ENCODE measurements at regions not wholly inside any gene's neighbourhood (a gene's known extent, or its start where the extent isn't known, plus 50 kb on each side); places are given as distances from the start of the nearest gene placed in this dataset.
"Not testable (repeated sequence)": the region's sequence is repeated elsewhere in the genome, so short reads cannot be mapped to it uniquely, and the experiment has no call there.

DNA sequence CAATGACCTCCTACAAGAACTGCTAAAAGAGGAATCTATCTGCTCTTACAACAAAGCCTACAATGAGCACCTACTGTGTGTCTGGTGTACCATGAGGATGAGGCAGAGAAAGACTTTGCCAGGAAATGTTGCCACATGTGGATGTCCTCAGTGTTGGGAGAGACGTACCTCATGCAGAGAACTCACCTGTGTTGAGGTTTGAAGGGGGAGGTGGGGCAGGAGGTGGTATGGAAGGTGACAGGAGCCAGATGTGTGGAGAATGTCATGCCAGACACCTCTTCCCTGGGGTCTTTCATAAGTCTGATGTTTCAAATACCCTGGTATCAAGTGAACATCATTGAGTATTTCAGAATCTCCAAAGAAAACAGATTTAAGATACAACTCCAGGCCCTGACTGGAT, 220.1 kb upstream of the RNF32 start:
- no peak overlapping the region for H3K4me3 ChIP-seq
- H3K27ac ChIP-seq: no peak overlapping the region

DNA sequence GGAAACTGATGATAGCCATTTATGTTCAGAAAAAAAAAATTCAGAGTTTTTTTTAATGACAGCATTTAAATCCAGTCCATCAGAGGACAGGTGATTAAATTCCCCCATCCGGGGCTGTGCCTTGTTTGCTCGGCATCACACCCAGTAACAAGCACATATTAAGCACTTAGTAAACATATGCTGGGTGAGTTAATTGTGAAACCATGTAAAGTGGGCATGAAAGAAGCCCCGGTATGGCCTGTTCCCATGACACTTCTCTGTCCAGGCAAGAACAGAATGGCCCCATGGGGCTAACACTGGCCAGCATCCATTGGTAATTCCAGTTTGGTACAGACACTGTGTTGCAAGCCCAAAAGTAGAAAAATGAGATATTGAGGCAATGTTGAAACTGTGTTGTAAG, 220.8 kb upstream of the RNF32 start:
- no peak overlapping the region for H3K27ac ChIP-seq
- no peak overlapping the region for H3K4me3 ChIP-seq

DNA sequence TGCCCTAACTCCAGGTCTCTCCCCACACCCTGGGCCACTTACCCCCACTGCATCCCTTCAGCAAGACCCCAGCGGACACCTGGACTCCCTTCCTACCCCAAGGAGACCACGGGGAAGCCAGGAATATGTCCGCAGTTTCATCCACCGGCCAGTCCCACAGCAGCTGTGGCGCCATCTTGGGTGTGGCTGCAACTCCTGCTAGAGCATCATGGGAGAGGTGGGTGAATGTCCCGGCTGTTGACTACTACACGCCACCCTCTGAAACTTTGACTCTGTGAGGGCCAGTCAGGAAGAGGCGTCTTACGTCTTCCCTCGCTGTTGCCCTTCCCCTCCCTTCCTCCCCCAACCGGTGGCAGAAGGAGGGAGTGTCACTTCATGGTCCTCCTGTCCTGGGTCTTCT, 238.3 kb upstream of the RNF32 start:
- H3K4me3 ChIP-seq: no peak overlapping the region
- no peak overlapping the region for H3K27ac ChIP-seq

DNA sequence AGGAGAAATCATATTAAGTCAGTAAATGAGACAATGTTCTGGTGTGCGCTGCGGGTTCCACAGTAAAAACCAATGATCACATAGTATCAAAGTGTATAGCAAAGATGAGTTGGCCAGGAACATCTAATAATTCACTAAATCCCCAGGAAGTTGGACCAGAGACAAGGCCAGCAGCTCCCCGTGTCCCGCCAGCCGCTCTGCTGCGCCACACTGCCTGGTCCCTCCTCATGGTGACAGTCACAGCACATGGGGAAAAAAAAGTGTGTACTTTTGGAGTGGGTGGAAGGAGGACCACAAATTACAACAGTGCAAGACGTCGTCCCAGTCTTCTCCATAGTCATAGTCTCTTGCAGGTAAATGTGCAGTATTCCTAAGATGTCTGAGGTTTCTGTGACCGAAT, 239.0 kb upstream of the RNF32 start:
- H3K4me3 ChIP-seq: no peak overlapping the region
- H3K27ac ChIP-seq: no peak overlapping the region

DNA sequence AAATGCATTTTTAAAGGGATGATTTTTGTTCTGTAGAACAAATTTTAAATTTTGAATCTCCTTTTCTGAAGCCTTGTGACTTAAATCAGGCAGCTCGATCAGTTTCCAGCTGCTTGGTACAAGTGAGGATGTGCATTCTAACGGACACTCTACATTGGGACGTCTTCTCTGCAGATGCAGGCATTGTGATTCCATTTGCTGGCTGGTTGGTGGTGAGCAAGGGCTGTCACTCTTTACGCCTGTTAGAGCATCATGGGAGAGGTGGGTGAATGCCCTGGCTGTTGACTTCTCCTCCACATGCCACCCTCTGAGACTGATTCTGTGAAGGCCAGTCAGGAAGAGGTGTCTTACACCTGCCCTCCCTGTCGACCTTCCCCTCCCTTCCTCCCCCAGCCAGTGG, 240.5 kb upstream of the RNF32 start:
- no peak overlapping the region for H3K27ac ChIP-seq
- no peak overlapping the region for H3K4me3 ChIP-seq

DNA sequence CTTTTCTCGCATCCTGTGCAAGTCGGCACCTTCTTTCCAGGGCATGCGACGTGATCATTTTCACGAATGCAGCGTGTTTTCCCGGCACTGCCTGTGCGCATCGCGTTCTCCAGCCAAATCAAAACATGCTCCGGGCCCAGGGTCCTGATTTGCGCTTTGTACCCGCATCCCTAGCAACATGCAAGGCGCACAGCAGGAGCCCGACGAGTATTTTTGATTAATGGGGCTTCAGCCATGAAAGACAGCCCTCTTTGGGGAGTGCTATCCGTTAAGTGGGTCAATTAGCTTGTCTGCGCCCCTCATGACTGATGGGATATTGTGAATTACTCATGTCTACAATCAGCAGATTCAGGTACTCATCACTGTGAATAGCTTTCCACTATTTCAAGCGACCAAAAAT, 243.3 kb upstream of the RNF32 start:
- no peak overlapping the region for H3K4me3 ChIP-seq
- no peak overlapping the region for H3K27ac ChIP-seq

DNA sequence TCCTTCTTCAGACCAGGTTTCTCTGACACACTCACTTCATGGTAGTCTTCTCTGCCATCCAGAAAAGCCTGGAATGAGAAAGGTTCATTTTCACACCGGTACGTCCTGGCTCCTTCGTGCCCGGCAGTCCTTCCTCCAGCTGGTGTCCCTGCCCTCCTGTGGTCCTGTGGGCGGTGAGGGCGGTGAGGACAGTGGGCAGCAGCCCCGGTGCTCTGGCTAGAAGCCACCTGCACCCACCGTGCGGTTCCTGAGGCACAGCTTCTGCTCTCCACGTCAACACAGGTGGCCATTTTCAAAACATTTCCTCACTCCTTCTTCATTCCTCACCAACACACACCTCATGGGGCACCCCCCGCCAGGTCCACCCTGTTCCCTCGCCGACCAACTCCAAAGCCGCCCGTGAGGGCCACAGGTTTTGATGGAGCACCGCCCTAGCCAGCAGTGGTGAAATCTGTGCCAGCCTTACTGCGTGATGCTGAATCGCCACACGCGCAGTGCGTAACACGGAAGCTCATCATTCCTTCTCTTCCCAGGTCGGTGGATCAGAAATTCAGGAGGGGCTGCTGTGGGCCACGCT, 251.4 kb upstream of the RNF32 start:
- H3K4me3 ChIP-seq: no peak overlapping the region
- H3K27ac ChIP-seq: no peak overlapping the region

DNA sequence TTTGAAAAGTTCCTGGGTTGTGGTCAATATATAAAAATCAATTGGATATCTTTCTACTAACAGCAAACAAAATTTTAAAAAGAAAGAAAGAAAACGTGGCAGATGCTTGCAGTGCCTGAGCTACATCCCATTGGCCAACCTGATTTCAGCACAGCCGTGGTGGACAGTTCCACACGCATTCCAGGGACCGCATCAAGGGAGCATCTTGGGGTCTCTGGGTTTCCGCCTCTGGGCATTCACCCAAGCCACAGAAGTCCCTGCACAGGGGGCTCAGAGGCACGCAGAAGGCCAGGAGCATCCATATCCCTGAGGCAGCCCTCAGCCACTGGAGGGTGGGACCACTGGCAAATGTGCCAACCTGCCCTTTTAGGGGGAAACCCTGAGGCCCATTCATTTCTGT, 254.5 kb upstream of the RNF32 start:
- no peak overlapping the region for H3K27ac ChIP-seq
- H3K4me3 ChIP-seq: no peak overlapping the region

DNA sequence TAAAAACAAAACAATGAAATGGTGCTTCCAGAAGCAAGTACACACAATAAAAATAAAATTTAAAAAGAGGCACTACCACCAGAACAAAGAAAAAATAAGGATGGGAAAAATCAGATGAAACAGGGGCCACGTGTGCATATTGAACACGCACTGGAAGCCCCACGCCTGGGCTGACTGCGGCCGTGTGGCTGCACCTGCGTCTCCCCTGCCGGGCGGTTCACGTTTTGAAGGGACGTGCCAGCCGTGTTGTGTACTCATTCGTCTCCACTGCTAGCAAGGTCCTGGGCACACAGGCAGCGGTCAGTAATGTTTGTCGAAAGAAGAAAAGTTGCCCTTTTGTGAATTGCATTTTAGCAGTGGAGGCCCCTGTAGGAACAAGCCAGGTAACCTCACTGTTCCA, 255.9 kb upstream of the RNF32 start:
- H3K27ac ChIP-seq: no peak overlapping the region
- H3K4me3 ChIP-seq: no peak overlapping the region

DNA sequence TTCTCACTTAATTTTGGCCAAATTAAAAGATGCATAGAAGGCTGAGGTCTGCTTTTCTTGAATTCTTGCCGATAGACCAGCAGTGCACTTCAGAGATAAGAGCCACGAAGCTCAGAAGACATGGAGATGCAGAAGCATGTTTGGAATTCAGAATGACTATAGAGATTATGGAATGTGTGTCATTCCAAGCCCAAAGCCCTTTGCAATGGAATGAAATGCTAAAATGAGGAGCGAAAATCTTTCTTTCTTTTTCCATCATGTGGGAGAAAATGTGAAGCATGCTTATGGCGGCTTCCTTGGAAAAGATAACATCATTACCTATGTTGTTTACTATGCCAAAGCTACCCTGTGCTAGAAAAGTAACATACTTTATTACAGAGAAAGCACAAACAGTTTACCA, 257.0 kb upstream of the RNF32 start:
- Histone ChIP-seq H3K4me3 (no peak overlapping the region), H3K27ac (no peak overlapping the region)

DNA sequence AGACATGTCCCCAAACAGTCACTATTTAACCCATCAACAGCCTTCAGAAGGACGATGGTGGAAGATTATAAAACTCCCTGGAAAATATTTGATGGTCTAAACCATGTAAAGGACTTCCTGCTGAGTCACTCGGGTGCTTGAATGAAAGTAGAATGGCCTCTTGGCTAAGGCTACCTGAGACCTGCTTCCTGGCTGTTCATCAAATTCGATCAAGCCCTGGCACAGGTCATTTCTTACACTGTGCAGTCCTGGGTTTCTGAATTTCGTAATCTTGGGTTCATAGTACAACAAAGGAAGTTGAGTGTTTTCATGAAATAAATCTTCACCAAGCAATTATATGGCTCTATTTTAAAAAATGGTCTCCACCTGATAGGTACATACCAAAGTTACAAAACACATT, 260.3 kb upstream of the RNF32 start:
- Histone ChIP-seq H3K4me3 (no peak overlapping the region), H3K27ac (no peak overlapping the region)

DNA sequence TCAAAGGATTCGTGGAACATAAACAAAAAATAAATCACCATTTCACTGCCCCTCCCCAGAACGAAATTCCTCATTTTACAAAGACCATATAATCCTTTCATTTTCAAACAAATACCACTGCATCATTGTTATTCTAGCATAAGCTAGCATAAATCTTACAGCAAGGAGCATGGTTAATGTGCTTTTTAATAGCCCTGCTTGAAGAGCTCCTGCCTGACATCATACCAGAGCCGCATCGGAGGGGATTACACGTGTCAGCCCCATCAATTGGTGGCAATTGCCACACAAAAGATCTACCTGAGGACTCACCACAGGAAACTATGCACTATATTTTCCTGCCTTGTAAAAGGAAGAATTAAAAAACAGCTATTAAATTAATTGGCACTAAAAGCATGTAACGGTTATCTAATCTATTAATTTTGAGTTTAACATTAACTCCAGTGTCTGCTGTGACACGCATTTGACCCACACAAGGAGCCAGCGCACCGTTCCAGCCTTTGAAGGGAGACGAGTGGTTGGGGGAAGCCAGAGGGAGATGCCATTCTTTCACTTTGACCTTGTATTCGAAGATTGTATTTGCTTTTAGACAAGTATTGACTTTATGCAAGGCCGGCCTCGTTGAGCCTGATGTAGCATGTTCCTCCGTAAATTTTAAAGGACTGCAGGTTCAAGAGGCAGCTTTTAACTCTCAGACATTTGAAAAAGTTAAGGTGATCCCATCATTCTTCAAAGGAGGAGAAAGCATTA, 261.1 kb upstream of the RNF32 start:
- H3K4me3 ChIP-seq: no peak overlapping the region
- no peak overlapping the region for H3K27ac ChIP-seq

DNA sequence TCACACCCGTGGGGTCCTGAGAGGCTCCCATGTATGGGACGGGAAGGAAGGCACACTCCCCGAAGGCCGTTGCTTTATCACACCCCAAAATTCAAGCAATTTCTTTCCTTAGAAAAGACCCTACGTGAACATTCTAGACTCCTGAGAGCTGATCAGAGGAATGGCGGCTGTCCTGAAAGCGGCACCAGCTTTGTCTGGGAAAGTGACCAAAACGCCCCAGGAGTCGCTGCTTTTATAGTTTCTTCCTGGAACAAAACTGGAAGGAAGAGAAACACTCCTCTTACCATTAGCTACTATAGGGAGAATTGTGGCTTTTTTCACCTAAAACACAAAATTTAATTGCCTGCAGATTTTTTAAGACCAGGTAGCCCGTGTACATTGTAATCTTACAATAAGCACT, 261.8 kb upstream of the RNF32 start:
- Histone ChIP-seq H3K4me3 (no peak overlapping the region), H3K27ac (no peak overlapping the region)

DNA sequence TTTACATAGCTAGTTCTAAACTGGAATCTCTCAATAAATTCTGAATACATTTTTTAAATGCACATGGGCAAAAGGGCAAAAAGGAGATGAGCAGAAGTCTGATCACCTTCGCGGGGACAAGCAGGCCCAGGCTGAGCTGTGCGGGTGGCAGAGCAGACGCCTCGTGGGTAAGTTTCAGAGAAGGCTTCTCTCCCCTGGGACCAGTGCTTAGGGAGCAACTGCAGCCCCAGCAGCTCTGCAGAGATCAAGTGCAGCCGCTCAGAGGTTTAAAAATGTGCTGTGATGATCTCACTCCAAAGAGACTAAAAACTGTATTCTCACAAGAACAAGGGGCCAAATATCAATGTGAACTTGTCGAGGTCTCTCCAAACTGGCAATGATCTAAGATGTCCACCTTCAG, 264.3 kb upstream of the RNF32 start:
- H3K4me3 ChIP-seq: no peak overlapping the region
- no peak overlapping the region for H3K27ac ChIP-seq

DNA sequence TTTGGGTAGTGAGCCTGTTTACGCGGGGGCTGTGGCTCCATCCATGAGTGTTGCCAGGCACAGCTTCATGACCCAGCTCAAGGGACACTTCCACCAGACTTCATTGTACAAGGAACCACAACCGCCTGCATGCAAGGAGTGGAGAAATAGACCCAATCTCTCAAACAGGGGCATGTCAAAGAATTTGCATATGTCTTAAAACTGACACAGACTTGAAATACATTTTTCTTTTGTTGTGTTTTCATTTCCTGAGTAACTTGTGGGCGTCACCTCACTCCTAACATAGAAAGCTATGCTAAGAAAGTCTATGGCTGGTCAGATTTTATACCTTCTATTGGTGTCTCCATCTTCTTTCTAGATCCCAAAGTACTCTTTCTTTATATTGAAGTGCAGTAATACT, 266.2 kb upstream of the RNF32 start:
- Histone ChIP-seq H3K4me3 (no peak overlapping the region), H3K27ac (no peak overlapping the region)

DNA sequence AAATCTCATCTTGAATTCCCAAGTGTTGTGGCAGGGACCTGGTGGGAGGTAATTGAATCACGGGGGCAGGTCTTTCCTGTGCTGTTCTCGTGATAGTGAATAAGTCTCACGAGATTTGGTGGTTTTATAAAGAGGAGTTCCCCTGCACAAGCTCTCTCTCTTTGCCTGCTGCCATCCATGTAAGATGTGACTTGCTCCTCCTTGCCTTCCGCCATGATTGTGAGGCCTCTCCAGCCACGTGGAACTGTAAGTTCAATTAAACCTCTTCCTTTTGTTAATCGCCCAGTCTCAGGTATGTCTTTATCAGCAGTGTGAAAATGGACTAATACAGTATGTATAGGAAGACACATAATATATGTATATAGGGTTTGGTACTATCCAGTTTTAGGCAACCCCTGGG, 270.6 kb upstream of the RNF32 start:
- H3K27ac ChIP-seq, H3K4me3 ChIP-seq: not testable (repeated sequence)

DNA sequence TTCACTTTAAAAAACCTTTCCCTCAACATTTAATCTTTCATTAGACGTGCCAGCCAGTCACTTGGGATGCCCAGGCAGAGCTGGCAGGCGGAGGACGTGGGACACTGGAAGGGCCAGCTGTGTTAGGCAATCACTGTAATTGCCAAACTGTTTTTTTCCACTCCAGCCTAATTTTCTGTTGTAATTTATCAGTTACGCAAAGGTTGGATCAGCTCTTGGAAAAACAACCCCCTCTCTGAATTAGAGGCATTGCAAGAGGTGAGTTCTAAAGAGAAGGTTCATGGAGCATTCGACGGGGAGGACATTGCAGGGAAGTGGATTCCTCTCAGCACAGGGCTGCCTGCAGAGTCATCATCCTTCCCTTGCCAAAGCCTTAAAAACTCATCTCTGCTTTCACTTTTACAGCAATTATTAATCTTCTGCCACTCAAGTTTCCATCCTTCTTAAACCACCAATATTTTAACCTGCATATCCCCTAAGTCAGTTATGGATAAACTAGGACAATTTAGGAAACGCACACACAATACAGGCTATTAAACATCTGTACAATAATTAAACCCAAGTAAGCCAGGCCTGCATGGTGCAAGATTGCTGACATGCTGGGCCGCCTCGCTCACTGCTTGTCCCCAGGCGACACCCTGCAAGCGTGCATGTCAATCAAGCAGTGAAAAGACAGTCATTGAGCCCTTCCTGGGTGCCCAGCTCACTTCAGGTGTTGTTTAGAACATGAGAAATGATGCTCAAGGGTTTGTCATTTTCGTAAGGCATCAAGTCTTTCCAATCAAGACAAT, 272.3 kb upstream of the RNF32 start:
- no peak overlapping the region for H3K27ac ChIP-seq

DNA sequence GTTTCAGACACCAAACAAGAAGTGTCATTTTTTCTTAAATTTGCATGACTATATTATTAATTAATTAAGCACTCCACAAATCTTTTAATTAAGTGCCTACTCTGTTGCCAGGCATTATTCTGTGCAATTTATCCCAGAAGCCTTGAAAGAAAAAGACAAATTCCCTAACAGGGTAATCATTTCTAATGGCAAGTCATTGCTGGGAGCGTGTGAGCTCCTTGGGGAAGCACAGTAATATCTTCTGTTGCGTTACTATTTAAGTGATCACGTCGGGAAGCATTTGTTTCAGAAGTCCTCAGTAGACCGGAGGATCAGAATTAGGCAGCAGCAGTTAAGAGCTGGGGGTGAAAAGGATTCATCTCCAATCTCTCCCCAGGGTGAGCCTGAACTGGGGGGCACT, 276.8 kb upstream of the RNF32 start:
- no peak overlapping the region for H3K4me3 ChIP-seq
- no peak overlapping the region for H3K27ac ChIP-seq

More for the DNA sequence above, 272.3 kb upstream of the RNF32 start:
- no peak overlapping the region for H3K4me3 ChIP-seq

DNA sequence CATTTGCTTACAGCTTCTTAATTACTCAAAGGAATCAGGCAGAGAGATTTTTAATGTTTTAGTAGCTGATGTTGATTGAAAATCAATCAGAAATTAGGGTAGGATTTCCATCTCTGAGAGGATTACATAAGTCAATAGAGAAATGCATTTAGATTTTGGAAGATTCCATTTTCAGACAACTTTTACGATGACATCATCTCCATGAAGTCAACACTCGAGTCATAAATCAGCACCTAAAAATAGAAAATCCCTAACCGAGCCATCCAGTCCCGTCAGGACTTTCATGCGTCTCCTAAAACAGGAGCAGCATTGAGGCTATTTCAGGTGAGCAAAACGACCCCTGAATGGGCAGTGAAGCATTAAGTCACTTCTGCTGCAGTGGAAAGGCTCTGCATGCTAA, 279.7 kb upstream of the RNF32 start:
- H3K27ac ChIP-seq: no peak overlapping the region

DNA sequence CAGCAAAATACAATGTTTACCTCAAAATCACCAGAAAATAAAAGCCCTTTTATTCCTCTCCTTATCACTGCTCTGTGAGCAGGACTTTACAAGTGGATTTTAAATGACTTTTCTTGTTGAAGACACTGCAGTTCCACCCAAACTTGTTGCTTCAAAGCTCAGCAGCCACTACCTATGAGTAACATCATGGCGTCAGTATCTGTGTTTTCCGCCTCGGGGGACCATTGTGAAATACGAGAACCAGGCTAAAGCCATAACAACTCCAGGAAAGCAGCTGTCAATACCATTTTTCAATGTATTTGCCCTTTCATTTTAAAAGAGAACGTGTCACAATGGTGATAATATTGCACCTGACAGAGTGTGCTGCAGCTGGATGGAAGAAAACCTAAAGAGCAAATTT, 284.0 kb upstream of the RNF32 start:
- H3K27ac ChIP-seq: no peak overlapping the region
- H3K4me3 ChIP-seq: no peak overlapping the region

More for the DNA sequence above, 279.7 kb upstream of the RNF32 start:
- H3K4me3 ChIP-seq: no peak overlapping the region

DNA sequence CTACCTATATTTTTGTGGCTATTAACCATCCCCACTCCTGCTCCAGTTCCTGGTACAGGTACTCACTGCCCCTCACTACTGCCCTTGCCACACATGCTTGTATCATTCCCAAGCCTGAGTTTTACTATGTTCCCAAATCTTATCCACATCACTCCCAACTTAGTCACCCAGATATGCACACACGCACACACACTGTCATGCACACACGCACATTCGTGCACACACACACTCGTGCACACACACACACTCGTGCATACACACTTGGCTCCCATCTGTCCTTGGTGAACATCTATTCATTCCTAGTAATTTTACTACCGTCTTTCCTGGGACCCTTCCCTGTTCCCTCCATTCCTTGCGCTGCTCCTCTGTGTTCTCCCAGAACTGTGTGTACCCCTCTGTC, 287.2 kb upstream of the RNF32 start:
- H3K4me3 ChIP-seq: no peak overlapping the region
- no peak overlapping the region for H3K27ac ChIP-seq
